Right atrium auricular region (tissue), 2 donors: ENCODE measurements at regions not wholly inside any gene's neighbourhood (a gene's known extent, or its start where the extent isn't known, plus 50 kb on each side); places are given as distances from the start of the nearest gene placed in this dataset.
A peak's percentile ranks its signal among the peaks of the same experiment; 100 is the strongest.

Experiments
- DNase-seq: peaks from one replicate; pipeline ENCODE4 v3.0.0-alpha.2; 2019; ENCODE audit warnings: low spot score
- H3K27ac ChIP-seq, 2 donors: fragments of 200-600 bp; sonication (generic); 1 replicate in 1 of 2; 2 replicates in 1 of 2; pipeline ENCODE4 v1.5.1; 2016 to 2019
- H3K27me3 ChIP-seq, 2 donors: fragments of 200-600 bp; sonication (generic); one replicate each; pipeline versions ENCODE4 v1.5.1 to v1.6.0; 2017 to 2019
- H3K36me3 ChIP-seq: fragments of 200-600 bp; sonication (generic); one replicate; pipeline ENCODE4 v1.5.1; 2016
- H3K4me1 ChIP-seq, 2 donors: fragments of 200-600 bp; sonication (generic); one replicate each; pipeline versions ENCODE4 v1.5.1 to v1.6.0; 2017 to 2019
- H3K4me3 ChIP-seq, 2 donors: fragments of 200-600 bp; sonication (generic); 1 replicate in 1 of 2; 2 replicates in 1 of 2; pipeline ENCODE4 v1.5.1; 2017 to 2019; ENCODE audit warnings: mild to moderate bottlenecking in 1 of 2, moderate library complexity in 1 of 2
- H3K9me3 ChIP-seq, 2 donors: fragments of 200-600 bp; sonication (generic); one replicate each; pipeline ENCODE4 v1.5.1; 2019
- TF ChIP-seq, protein P1 (sequence below), 2 donors: fragments of 200-600 bp; sonication (generic); IDR thresholded peaks; one replicate each; pipeline ENCODE4 v1.5.1; 2019; ENCODE audit warnings: antibody characterized with exemption in 2 of 2

DNA sequence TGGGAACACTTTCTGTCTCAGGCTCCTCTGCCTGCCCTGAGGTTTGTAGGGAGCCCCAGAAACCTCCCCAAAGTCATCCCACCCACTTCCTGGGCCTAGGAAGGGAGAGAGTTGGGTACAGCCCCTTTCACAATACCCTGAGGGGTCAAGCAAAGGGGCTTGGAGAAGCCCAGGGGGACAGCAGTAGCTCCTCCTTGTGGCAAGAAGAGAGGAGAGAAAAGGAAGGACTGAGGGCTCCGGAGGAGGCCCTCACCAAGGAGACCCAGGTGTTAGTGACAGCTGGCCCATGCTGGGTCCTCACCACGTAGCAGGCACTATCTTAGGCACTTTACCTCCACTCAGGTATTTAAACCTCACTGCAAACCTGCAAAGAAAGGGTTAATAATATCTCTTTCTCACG lies 112.8 kb downstream of the IRX5 start:
- H3K27ac ChIP-seq = no peak overlapping the region
- H3K36me3 ChIP-seq = no peaks in the 10 kb centered on the region
- no peaks in the 10 kb centered on the region for H3K27me3 ChIP-seq
- no peak overlapping the region for H3K4me3 ChIP-seq
- TF ChIP-seq, protein P1, sequence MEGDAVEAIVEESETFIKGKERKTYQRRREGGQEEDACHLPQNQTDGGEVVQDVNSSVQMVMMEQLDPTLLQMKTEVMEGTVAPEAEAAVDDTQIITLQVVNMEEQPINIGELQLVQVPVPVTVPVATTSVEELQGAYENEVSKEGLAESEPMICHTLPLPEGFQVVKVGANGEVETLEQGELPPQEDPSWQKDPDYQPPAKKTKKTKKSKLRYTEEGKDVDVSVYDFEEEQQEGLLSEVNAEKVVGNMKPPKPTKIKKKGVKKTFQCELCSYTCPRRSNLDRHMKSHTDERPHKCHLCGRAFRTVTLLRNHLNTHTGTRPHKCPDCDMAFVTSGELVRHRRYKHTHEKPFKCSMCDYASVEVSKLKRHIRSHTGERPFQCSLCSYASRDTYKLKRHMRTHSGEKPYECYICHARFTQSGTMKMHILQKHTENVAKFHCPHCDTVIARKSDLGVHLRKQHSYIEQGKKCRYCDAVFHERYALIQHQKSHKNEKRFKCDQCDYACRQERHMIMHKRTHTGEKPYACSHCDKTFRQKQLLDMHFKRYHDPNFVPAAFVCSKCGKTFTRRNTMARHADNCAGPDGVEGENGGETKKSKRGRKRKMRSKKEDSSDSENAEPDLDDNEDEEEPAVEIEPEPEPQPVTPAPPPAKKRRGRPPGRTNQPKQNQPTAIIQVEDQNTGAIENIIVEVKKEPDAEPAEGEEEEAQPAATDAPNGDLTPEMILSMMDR (IDR thresholded peaks at IDR 0.05) = no peak
- H3K4me1 ChIP-seq = no peaks in the 10 kb centered on the region
- DNase-seq = peak; percentile 18
- H3K9me3 ChIP-seq = no peaks in the 10 kb centered on the region

DNA sequence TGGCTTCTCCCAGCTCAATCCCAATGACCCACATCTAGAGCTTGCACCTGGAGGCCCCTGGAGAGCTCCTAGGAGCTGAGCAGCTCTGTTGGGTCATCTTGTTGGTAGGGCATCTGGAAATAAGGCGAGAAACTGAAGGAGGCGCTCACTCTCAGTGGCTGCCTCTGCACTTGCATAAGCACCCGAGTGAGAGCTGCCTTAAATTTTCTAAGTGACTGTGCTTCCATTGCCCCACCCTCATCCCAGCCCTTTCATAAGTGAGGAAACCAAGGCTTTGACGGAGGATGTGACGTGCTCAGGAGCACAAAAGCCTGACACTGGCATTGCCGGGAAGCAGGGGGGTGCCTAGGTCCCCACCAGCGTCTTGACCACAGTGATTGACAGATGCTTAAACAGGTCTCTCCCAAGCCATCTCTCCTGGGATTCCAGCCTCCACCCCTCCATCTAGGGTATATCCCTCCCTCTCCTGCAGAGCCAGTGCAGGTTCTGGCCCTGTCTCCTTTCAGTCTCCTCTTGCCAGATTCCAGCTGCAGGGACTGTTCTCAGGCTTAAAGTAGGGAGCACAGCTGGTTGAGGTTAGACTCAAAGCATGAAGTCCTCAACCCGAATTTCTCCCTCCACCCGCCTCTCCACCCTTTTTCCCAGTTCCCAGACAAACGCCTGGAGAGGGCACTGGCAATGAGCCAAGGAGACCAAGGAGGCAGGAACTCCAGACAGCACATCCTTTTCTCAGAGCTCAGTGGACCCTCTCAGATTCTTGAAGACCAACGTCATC lies 113.7 kb downstream of the IRX5 start:
- DNase-seq = peak; percentile 36
- no peak overlapping the region for H3K27ac ChIP-seq
- no peak overlapping the region for H3K4me3 ChIP-seq
- TF ChIP-seq, protein P1 (IDR thresholded peaks at IDR 0.05) = no peak
- H3K27me3 ChIP-seq = no peaks in the 10 kb centered on the region
- no peaks in the 10 kb centered on the region for H3K4me1 ChIP-seq
- H3K36me3 ChIP-seq = no peaks in the 10 kb centered on the region
- H3K9me3 ChIP-seq = no peaks in the 10 kb centered on the region

DNA sequence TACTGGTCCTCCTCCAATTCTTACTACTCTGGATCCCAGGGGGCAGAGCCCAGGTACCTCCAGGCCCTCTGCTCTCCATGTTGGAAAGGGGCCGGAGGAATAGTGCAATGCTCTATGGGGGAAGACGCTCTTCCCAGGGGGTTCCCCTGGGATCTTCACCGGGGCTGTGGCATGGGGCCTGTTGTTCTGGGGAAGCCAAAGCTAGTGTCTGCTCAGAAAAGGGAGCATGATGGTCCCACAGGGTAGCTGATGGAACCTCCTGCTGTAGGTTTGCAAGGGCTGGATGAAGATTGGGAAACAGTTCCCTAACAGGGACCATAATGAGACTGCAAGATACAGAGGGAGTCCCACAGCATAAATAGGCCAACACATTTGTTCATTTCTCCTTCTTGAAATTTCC lies 114.7 kb downstream of the IRX5 start:
- Histone ChIP-seq H3K27me3 (no peaks in the 10 kb centered on the region), H3K4me3 (no peak overlapping the region), H3K9me3 (no peaks in the 10 kb centered on the region), H3K36me3 (no peaks in the 10 kb centered on the region), H3K27ac (no peak overlapping the region), H3K4me1 (no peaks in the 10 kb centered on the region)
- DNase-seq = peak; percentile 38
- TF ChIP-seq, protein P1 (IDR thresholded peaks at IDR 0.05) = no peak

DNA sequence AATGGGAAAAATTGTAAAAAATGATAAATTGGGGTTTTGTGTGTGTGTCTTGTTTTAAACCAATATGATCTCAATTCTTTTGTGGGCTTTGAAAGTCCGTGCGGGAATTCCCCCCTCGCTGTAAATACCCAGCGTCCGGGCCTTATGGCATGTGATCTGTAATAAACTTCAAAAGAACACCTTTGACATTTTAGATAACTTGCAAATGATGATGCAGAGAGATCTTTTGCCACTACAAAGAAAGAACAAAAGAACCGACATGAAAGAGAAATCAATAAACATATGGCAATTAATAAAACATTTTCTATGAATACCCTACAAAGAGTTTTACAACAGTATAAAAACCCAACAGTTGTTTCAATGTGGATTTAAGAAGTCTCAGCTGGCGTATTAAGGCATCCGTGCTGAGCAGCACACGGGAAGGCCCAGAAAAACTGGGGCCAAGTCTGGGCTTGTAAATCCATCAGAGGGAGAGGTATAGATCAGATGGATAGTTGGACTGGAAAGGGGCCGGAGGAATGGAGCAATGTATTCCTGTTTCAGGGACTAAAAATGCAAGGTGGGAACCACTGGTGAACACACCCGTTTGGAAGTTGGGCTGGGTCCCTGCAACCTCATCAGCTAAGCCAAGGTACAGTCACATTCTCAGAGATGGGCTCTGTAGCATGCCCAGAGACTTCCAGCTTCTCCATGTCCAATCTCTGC lies 115.2 kb downstream of the IRX5 start:
- TF ChIP-seq, protein P1 (IDR thresholded peaks at IDR 0.05) = no peak
- DNase-seq = no peak
- Histone ChIP-seq H3K36me3 (no peaks in the 10 kb centered on the region), H3K4me3 (no peak overlapping the region), H3K4me1 (no peaks in the 10 kb centered on the region), H3K27ac (no peak overlapping the region), H3K9me3 (no peaks in the 10 kb centered on the region), H3K27me3 (no peaks in the 10 kb centered on the region)

DNA sequence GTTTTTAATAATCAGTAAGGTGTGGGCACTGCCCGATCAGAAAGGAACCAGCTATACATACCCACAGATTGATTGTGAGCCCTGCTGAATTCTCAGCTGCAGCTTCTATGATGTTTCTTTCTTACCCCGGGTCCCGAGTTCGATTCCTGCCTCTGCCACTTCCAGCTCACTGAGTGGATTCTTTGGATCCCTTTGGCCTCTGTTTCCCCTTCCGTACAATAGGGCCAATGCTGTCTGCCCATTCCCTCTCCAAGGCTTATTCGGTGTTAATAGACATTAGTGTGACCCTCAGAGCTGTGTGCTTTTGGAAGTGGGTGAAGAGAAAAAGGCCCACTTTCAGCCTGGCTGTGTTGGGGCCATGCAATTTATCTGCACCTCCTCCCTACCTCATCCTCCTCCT lies 115.8 kb downstream of the IRX5 start:
- no peaks in the 10 kb centered on the region for H3K27me3 ChIP-seq
- H3K36me3 ChIP-seq = no peaks in the 10 kb centered on the region
- TF ChIP-seq, protein P1 (IDR thresholded peaks at IDR 0.05) = no peak
- H3K9me3 ChIP-seq = no peaks in the 10 kb centered on the region
- no peaks in the 10 kb centered on the region for H3K4me1 ChIP-seq
- no peak for DNase-seq
- no peak overlapping the region for H3K27ac ChIP-seq
- H3K4me3 ChIP-seq = no peak overlapping the region
